ENCODE measurements at regions not wholly inside any gene's neighbourhood (a gene's known extent, or its start where the extent isn't known, plus 50 kb on each side); places are given as distances from the start of the nearest gene placed in this dataset.

DNA sequence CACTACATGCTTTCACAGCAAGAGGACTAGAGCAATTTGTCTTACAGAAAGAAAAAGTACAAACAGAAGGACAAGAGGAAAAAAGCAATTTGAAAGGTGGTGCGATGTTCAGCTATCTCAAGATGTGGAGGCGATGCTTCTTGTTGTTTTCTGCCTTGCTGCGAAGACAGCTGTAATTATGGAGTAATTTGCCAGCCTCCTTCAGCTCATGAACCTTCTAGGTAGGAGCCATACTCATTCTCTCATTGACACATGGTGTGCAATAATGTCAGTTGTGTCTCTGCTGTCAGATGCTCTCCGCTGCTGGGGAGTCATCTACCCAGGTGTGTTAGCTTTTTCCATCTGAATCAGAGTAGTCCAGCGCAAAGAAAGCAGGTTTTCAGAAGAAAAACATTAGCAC, 424.5 kb downstream of the NR2F1-AS1 start:
- Mint-ChIP-seq H3K36me3 (no peaks in the 10 kb centered on the region), H3K27ac (no peak overlapping the region), H3K9me3 (no peaks in the 10 kb centered on the region), H3K27me3 (no peaks in the 10 kb centered on the region), H3K4me1 (no peaks in the 10 kb centered on the region), H3K4me3 (no peak overlapping the region)
- ATAC-seq = no peak

DNA sequence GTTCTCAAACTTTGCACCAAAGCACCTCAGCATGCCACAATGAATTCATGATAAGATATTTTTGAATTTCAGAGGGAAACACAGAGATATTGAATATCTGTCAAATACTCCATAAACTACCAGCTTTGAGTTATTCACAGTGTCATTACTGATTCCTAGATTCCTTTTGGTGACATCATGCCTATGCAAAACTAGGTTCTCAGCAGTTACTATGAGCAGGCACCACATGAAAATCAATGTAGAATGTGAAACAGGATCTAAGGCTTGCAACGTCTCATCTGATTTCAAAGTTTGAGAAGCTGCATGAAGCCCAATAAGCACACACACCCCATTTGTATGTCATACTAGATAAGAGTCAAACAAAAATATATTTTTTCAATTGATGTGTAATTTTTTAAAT, 426.5 kb downstream of the NR2F1-AS1 start:
- no peak overlapping the region for H3K27ac Mint-ChIP-seq
- H3K27me3 Mint-ChIP-seq = no peaks in the 10 kb centered on the region
- no peaks in the 10 kb centered on the region for H3K4me1 Mint-ChIP-seq
- ATAC-seq = no peak
- H3K9me3 Mint-ChIP-seq = no peaks in the 10 kb centered on the region
- no peak overlapping the region for H3K4me3 Mint-ChIP-seq
- H3K36me3 Mint-ChIP-seq = no peaks in the 10 kb centered on the region

DNA sequence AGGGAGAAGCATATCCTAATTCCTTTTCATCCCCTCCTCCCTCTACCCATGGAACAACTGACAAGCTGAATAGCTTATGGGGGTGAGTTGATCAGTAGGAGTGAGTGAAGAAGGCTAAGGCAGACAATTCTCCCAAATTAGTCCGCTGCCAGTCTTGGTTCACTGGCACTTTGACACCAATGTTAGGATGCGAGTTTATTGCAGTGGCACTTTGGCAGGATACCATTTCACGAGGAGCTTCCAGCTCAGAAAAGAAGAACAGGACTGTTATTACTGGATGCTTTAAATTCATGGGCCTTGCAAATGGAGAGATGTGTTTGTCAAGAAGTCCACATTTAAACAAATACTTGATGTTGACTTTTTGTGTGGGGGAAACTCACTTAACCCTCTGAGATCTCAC, 427.6 kb downstream of the NR2F1-AS1 start:
- Mint-ChIP-seq H3K4me1 (no peaks in the 10 kb centered on the region), H3K36me3 (no peaks in the 10 kb centered on the region), H3K9me3 (no peaks in the 10 kb centered on the region), H3K4me3 (no peak overlapping the region), H3K27ac (no peak overlapping the region), H3K27me3 (no peaks in the 10 kb centered on the region)
- ATAC-seq = no peak

DNA sequence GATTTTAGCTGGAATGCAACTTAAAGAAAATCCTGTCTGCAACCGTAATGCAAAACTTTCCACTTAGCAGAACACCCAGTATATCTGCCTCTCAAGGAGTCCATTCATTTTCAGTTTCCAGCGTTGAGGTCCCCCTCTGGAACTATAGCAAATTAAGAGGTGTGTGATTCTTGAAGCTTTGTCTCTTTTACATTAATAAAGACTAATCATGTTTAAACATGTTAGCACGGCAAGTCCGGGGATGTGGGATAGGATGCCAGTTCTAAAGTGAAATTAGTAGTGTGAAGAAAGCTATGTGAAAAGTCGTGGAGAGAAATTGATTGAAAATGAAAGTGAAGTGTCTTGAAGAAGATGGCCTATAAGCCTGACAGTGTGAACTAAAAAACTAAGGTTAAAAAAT, 429.1 kb downstream of the NR2F1-AS1 start:
- Mint-ChIP-seq H3K4me1 (no peaks in the 10 kb centered on the region), H3K4me3 (no peak overlapping the region), H3K36me3 (no peaks in the 10 kb centered on the region), H3K27ac (no peak overlapping the region), H3K9me3 (no peaks in the 10 kb centered on the region), H3K27me3 (no peaks in the 10 kb centered on the region)
- ATAC-seq = no peak

DNA sequence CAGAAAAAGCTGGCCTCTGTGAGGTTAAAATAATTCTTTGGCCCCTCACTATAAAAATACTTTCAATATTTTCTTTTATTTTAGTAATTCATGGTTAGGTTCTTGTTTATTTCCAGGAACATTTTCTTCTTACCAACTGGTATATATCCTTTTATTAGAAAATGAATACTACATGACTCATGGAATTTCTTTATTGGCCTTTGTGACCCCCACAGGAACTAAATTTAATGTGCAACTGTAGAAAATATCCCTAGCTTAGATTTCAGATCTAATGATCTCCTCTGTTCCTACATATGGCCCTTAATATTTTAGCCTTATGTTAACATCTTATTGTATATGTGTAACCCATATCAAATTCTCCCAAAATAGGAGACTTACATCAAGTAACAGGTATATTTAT, 429.9 kb downstream of the NR2F1-AS1 start:
- H3K4me1 Mint-ChIP-seq = no peaks in the 10 kb centered on the region
- no peak overlapping the region for H3K4me3 Mint-ChIP-seq
- no peaks in the 10 kb centered on the region for H3K27me3 Mint-ChIP-seq
- H3K27ac Mint-ChIP-seq = no peak overlapping the region
- ATAC-seq = no peak
- no peaks in the 10 kb centered on the region for H3K36me3 Mint-ChIP-seq
- no peaks in the 10 kb centered on the region for H3K9me3 Mint-ChIP-seq

DNA sequence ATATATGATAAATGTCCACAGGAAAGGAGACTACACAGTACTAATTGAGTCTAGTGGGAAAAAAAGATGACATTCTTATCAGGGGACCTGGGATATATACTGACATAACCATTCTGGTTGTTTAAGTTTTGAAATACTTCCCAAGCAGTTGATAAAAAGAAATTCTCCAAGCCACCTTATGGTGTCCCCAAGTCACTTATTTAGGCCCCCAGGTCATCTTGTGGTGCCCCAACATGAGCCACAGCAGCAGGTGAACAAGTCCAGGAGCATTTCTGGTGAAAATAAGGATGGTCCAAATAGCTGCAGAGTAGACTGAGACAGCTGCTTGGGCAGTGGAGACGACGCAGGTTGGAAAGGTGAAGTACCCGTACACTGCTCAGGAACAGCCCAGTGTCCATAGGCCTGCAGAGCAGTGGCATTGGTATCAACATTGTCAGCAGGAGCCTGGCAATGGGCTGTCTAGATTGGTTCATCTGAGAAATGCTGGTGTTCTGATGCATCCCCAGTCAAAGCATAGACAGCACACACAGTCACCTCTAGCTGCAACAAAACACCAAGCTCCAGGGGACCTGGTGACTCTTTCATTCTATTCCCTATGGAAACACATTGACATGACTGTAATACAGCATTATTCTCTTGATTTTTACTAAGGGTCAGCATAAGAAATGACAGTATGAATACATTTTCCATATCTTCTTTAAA, 430.6 kb downstream of the NR2F1-AS1 start:
- ATAC-seq = peak; percentile 12
- Mint-ChIP-seq H3K4me1 (no peaks in the 10 kb centered on the region), H3K4me3 (no peak overlapping the region), H3K36me3 (no peaks in the 10 kb centered on the region), H3K9me3 (no peaks in the 10 kb centered on the region), H3K27ac (no peak overlapping the region), H3K27me3 (no peaks in the 10 kb centered on the region)

DNA sequence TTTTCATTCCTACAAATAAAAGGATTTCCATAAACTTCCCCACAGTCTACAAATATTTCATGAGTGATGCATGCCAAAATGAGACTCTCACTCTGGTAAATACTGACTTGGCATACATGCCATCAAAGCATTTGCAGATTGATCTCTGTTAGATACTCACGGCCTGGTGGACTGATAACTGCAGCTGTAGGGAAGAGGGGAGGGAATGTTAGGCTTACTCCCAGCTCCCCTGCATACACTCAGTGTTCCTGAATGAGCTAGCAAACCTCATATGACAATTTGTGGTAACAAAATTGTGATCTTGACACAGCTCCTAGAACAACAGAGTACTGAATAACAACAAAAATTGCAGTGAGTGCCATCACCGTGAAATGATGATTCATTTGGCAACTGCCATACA, 435.3 kb downstream of the NR2F1-AS1 start:
- Mint-ChIP-seq H3K27ac (no peak overlapping the region), H3K27me3 (no peaks in the 10 kb centered on the region), H3K4me1 (no peaks in the 10 kb centered on the region), H3K9me3 (peaks cover 6% of the 10 kb centered on the region), H3K36me3 (no peaks in the 10 kb centered on the region), H3K4me3 (no peak overlapping the region)
- no peak for ATAC-seq

DNA sequence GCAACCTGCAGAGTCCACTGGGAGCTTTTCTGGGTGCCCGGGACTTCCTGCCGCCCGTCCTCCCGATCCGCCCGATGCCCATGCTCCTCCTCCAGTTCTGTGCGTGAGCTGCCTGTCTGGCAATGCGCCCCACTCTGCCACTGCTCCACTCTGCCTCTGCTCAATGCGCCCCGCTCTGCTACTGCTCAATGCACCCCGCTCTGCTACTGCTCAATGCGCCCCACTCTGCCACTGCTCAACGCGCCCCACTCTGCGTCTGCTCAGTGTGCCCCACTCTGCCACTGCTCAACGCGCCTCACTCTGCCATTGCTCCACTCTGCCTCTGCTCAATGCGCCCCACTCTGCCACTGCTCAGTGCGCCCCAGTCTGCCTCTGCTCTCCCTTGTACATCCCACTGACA, 436.0 kb downstream of the NR2F1-AS1 start:
- Mint-ChIP-seq H3K27me3 (no peaks in the 10 kb centered on the region), H3K27ac (no peak overlapping the region), H3K9me3 (peaks cover 8% of the 10 kb centered on the region), H3K4me3 (no peak overlapping the region), H3K36me3 (no peaks in the 10 kb centered on the region), H3K4me1 (no peaks in the 10 kb centered on the region)
- peak; percentile 55 for ATAC-seq

DNA sequence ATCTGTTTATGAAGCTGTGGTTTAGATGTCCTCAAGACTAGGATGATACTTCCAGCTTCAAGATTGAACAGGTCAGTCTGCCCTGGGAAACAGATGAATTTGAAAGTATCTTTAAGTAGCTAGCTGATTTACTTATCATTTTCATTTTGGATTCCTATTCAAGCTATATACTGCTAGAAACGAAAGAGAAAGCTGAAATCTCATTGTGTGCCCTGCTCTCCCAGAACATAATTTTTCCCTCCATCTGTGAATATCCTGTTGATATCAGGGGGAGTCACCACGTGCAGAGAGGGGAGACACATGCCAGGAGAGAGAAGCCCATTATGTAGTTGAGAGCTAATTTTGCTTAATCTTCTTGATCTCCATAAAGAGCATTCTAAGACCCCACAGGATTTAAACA, 439.1 kb downstream of the NR2F1-AS1 start:
- Mint-ChIP-seq H3K4me3 (no peak overlapping the region), H3K27ac (no peak overlapping the region), H3K36me3 (no peaks in the 10 kb centered on the region), H3K4me1 (no peaks in the 10 kb centered on the region), H3K27me3 (no peaks in the 10 kb centered on the region), H3K9me3 (peaks cover 8% of the 10 kb centered on the region)
- ATAC-seq = no peak

DNA sequence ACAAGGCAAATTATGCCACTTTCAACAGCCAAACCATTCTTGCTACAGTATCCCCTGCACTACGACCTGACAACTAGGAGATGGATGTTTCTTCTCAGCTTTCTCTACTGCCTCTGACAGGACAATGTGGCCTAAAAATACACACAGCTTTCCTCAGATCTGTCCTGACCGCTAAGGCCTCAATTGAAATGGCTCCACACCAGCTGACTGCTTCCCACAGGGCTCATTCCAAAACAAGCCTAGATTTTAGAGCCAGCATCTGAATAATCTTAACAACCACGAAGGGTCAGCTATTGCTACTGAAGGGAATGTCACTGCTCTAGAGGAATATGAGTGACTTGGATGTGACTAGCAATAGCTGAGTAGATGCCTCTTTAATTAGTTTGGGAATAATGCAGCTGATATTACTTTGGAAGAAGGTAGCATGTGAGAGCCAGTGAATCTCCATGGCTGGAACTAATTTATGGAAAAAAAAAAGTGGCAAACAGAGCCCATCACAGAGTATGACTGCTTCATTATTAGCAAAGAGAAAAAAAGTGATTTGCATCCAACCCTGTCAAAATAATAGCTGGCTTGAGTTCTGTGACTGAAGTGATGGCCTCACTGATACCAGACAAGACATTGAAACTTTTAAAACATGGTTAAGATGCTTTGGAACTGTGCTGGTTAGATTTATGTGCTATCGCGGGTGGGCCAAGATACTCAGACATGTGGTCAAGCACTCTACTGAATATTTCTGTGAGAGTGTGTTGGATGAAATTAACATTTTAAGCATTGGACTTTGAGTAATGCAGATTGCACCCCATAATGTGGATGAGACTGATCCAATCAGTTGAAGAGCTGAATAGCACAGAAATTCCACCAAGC, 450.2 kb downstream of the NR2F1-AS1 start:
- peak; percentile 36 for ATAC-seq
- no peaks in the 10 kb centered on the region for H3K9me3 Mint-ChIP-seq
- H3K4me1 Mint-ChIP-seq = no peaks in the 10 kb centered on the region
- no peaks in the 10 kb centered on the region for H3K27me3 Mint-ChIP-seq
- H3K36me3 Mint-ChIP-seq = no peaks in the 10 kb centered on the region
- H3K4me3 Mint-ChIP-seq = no peak overlapping the region
- no peak overlapping the region for H3K27ac Mint-ChIP-seq

DNA sequence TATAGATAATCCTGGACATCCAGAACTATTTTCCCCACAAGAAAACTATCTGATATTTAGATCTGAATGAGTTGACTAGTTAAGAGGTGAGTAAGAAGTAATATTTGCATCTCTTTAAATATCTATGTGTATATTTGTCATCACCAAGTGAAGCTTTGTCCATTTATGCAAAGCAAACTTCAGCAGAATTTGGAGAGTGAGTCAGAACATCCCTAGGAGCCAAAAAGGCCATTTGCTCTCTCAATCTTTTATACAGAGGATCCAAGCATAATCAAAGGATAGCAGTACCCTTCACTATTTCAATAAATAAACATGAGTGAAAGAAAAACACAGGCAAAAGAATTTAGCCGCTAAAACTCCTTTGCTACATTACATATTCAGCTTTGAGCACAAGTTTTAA, 454.4 kb downstream of the NR2F1-AS1 start:
- H3K27me3 Mint-ChIP-seq = no peaks in the 10 kb centered on the region
- no peak for ATAC-seq
- no peaks in the 10 kb centered on the region for H3K9me3 Mint-ChIP-seq
- no peaks in the 10 kb centered on the region for H3K4me1 Mint-ChIP-seq
- H3K27ac Mint-ChIP-seq = no peak overlapping the region
- no peak overlapping the region for H3K4me3 Mint-ChIP-seq
- no peaks in the 10 kb centered on the region for H3K36me3 Mint-ChIP-seq

DNA sequence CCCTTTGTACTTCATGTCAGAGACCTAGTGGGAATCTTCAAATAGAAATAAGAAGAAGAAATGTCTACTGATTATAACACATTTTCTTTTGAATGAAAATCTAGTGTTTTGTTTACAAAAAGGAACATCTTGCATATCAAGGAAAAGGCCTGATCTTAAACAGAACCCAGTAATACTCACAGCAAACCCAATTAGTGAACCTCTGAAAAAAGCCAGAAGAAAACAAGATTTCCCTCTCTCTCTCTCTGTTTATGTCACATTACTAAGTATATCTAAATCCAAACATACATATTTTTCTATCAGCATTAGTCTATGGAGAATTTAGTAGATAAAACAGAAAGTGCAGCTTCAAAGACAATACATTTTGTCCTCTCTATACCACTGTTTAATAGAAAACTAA, 457.9 kb downstream of the NR2F1-AS1 start:
- H3K4me3 Mint-ChIP-seq = no peak overlapping the region
- H3K27ac Mint-ChIP-seq = no peak overlapping the region
- H3K36me3 Mint-ChIP-seq = no peaks in the 10 kb centered on the region
- ATAC-seq = no peak
- no peaks in the 10 kb centered on the region for H3K27me3 Mint-ChIP-seq
- peaks cover 4% of the 10 kb centered on the region for H3K9me3 Mint-ChIP-seq
- no peaks in the 10 kb centered on the region for H3K4me1 Mint-ChIP-seq

DNA sequence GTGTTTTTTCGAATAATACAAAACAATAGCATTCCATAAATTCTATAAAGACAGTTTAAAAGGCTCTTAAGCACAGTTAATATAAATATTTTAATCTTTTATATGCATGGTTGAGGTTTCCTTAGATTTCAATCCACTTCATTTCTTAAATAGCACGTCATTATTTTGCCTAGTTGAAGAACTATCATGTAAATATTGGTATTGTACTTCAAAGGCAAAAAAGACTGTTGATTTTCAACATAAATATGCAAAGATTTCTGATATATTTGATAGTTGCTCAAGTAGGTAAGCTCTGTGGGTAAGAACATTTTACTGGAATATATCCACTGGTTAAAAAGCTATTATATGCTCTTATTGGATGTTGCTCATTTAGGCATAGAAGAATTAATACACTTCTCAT, 458.6 kb downstream of the NR2F1-AS1 start:
- no peak overlapping the region for H3K4me3 Mint-ChIP-seq
- no peak overlapping the region for H3K27ac Mint-ChIP-seq
- ATAC-seq = no peak
- no peaks in the 10 kb centered on the region for H3K27me3 Mint-ChIP-seq
- H3K9me3 Mint-ChIP-seq = peaks cover 4% of the 10 kb centered on the region
- no peaks in the 10 kb centered on the region for H3K36me3 Mint-ChIP-seq
- no peaks in the 10 kb centered on the region for H3K4me1 Mint-ChIP-seq

DNA sequence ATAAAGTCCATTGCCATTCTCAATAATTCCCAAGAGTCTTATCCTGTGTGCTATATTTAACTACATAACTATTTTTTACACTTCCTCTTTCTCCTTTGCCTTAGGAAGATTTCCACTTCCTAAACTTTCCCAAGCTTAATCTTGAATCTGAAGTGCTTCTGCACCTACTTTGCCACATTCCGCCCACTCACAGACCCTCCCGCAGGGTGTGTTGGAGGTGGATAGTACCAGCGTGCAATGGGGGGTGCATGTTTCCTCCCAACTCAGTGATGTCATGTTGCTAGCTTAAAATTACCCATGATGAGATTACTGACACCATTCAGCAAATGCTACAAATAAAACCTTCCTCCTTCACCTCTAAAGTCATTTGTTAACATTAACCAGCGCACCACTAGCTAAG, 460.2 kb downstream of the NR2F1-AS1 start:
- Mint-ChIP-seq H3K4me3 (no peak overlapping the region), H3K27ac (no peak overlapping the region), H3K9me3 (peaks cover 4% of the 10 kb centered on the region), H3K36me3 (no peaks in the 10 kb centered on the region), H3K27me3 (no peaks in the 10 kb centered on the region), H3K4me1 (no peaks in the 10 kb centered on the region)
- no peak for ATAC-seq

DNA sequence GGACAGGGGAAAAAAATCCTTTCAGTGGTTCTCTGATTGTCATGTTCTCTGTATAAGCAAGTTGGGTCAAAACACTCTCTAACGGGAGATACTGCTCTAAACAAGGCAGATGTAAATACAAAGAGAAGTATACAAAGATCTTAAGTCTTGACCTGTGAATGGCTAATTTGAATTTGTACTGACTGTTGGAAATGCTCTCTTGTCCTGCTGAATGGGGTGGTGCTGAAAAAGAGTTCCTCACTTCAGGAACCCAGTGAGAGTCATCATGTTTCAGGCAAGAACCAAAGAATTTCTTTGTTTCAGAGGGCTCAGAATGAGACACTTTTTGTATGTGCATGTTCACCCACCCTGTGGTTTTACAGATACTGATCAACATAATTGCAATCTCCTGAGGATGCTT, 461.0 kb downstream of the NR2F1-AS1 start:
- no peak overlapping the region for H3K27ac Mint-ChIP-seq
- no peaks in the 10 kb centered on the region for H3K4me1 Mint-ChIP-seq
- no peaks in the 10 kb centered on the region for H3K36me3 Mint-ChIP-seq
- no peak for ATAC-seq
- no peak overlapping the region for H3K4me3 Mint-ChIP-seq
- no peaks in the 10 kb centered on the region for H3K27me3 Mint-ChIP-seq
- peaks cover 4% of the 10 kb centered on the region for H3K9me3 Mint-ChIP-seq

Data from stimulated activated memory B cell treated with anti-CD40 and anti-IgM and Interleukin-4, amounts not matched to agents 10 μg/mL and 1 μg/mL and 100 μg/mL, for 72 hours (primary cell).